K562 (cell line): ENCODE measurements at regions not wholly inside any gene's neighbourhood (a gene's known extent, or its start where the extent isn't known, plus 50 kb on each side); places are given as distances from the start of the nearest gene placed in this dataset.

Source experiments
- ATAC-seq: fragments of 200-7000 bp; cut with Tn5 transposase; 3 replicates; pipeline ENCODE4 v1.9.1; 2020; ENCODE audit warnings: moderate library complexity
- BruUV-seq: library from RNA; stranded (reverse); fragments of 400-500 nt; replicated peaks from 2 replicates; lab custom pipeline; 2021; lab: Mats Ljungman, UMichigan
- CTCF ChIA-PET: fragments of 300-600 bp; formaldehyde crosslinking; extraction: SDS; loops from one replicate; lab custom pipeline; 2021; ENCODE audit warnings: low intra/inter-chr PET ratio; lab: Yijun Ruan, JAX
- POLR2A ChIA-PET: fragments of 300-600, 350-650 bp; sonication (Branson Sonifier 250); formaldehyde crosslinking; extraction: SDS; loops from one replicate; lab custom pipeline; 2021; ENCODE audit warnings: antibody characterized with exemption, inconsistent platforms; lab: Yijun Ruan, JAX
- DNase-seq, 4 experiments: peaks; one replicate each; pipeline versions ENCODE4 v3.0.0 to v3.0.0-alpha.2; 2011 to 2018; ENCODE audit warnings: low spot score in 3 of 4, mixed read lengths in 3 of 4; ENCODE audit errors: extremely low read depth in 1 of 4
- FAIRE-seq: peaks from 2 replicates; lab custom pipeline; 2011; peaks lifted over from hg19 to GRCh38; lab: Jason Lieb, UNC
- H2AFZ ChIP-seq: 2 replicates; pipeline ENCODE4 v1.6.0; 2011; ENCODE audit warnings: low read depth, low read length, control low read depth, inconsistent platforms
- H3K27ac ChIP-seq: fragments of 200-600 bp; 3 replicates; pipeline ENCODE4 v1.8.0; 2011; ENCODE audit warnings: low read depth, mild to moderate bottlenecking, control low read depth, inconsistent platforms, low read length, moderate library complexity, mixed read lengths; ENCODE audit errors: extremely low read depth
- H3K27me3 ChIP-seq, 2 experiments: fragments of 300-600 bp in 1 of 2; 2 replicates in 1 of 2; 3 replicates in 1 of 2; pipeline versions ENCODE4 v1.6.0 to v1.8.0; 2011; ENCODE audit warnings: inconsistent platforms in 2 of 2, low read length in 2 of 2, mild to moderate bottlenecking in 1 of 2, mixed read lengths in 1 of 2, moderate library complexity in 1 of 2; ENCODE audit not compliant: control insufficient read depth in 2 of 2, insufficient read depth in 2 of 2
- H3K36me3 ChIP-seq: fragments of 300-600 bp; 3 replicates; pipeline ENCODE4 v1.8.0; 2011; ENCODE audit warnings: mild to moderate bottlenecking, low read length, inconsistent platforms; ENCODE audit not compliant: control insufficient read depth, insufficient read depth
- H3K4me1 ChIP-seq, 2 experiments: fragments of 200-600 bp in 1 of 2; replicated peaks in 1 of 2; 2 replicates in 1 of 2; 3 replicates in 1 of 2; pipeline versions ENCODE4 v1.5.1 to v1.8.0; 2011; ENCODE audit warnings: inconsistent platforms in 2 of 2, low read length in 2 of 2, mild to moderate bottlenecking in 1 of 2, mixed read lengths in 1 of 2, moderate library complexity in 1 of 2; ENCODE audit not compliant: control insufficient read depth in 2 of 2, insufficient read depth in 2 of 2
- H3K4me2 ChIP-seq: 2 replicates; pipeline ENCODE4 v1.6.1; 2011; ENCODE audit warnings: low read length, control low read depth, inconsistent platforms, mixed read lengths; ENCODE audit not compliant: insufficient read depth
- H3K4me3 ChIP-seq: fragments of 200-600 bp; sonication (generic), shearing (Covaris generic); 2 replicates; pipeline ENCODE4 v1.5.1; 2016; ENCODE audit warnings: control low read depth, inconsistent platforms
- H3K79me2 ChIP-seq: fragments of 200-600 bp; 3 replicates; pipeline ENCODE4 v1.8.0; 2011; ENCODE audit warnings: low read length, inconsistent platforms; ENCODE audit not compliant: control insufficient read depth, insufficient read depth
- H3K9ac ChIP-seq, 2 experiments: 2 replicates each; pipeline versions ENCODE4 v1.6.0 to v1.6.1; 2011; ENCODE audit warnings: low read depth in 2 of 2, low read length in 2 of 2, control low read depth in 1 of 2, inconsistent platforms in 1 of 2, mild to moderate bottlenecking in 1 of 2, mixed read lengths in 1 of 2; ENCODE audit not compliant: insufficient read depth in 1 of 2
- H3K9me1 ChIP-seq: one replicate; pipeline ENCODE4 v1.6.0; 2011; ENCODE audit warnings: inconsistent platforms, mild to moderate bottlenecking, low read length, moderate library complexity; ENCODE audit not compliant: control insufficient read depth, insufficient read depth
- H3K9me3 ChIP-seq: replicated peaks from 2 replicates; pipeline ENCODE4 v1.5.1; 2011; ENCODE audit warnings: low read depth, low read length, inconsistent platforms; ENCODE audit not compliant: control insufficient read depth, insufficient read depth
- H4K20me1 ChIP-seq: replicated peaks from 2 replicates; pipeline ENCODE4 v1.6.1; 2011; ENCODE audit warnings: low read length, inconsistent platforms, mixed read lengths; ENCODE audit not compliant: control insufficient read depth, insufficient read depth
- HDGF ChIP-seq: fragments of 450-650 bp; IDR thresholded peaks from 2 replicates; pipeline ENCODE4 v1.6.1; 2016
- MBD2 ChIP-seq: sonication (generic); IDR thresholded peaks from 2 replicates; pipeline ENCODE4 v1.6.1; 2016; ENCODE audit warnings: low read depth, borderline replicate concordance
- PRMT5 ChIP-seq: sonication (generic); formaldehyde crosslinking; IDR thresholded peaks from 2 replicates; pipeline ENCODE4 v1.5.0; 2020; ENCODE audit warnings: missing genetic modification reagents
- SAFB2 ChIP-seq: fragments of 200-400 bp; formaldehyde crosslinking; IDR thresholded peaks from 2 replicates; pipeline ENCODE4 v1.6.1; 2018; ENCODE audit warnings: borderline replicate concordance, low read length, low read depth, moderate library complexity; ENCODE audit not compliant: severe bottlenecking
- ZNF431 ChIP-seq: sonication (generic); formaldehyde crosslinking; IDR thresholded peaks from 2 replicates; pipeline ENCODE4 v1.8.0; 2022; ENCODE audit warnings: mild to moderate bottlenecking, missing genetic modification reagents
- whole genome bisulfite sequencing: fragments of 100-300 bp; shearing (Covaris generic); methylation state at CpG from one replicate; pipeline ENCODE4 v1.1.6; 2016; ENCODE audit warnings: low coverage, mixed read lengths; ENCODE audit not compliant: insufficient coverage; ENCODE audit errors: missing lambda C conversion rate; 5-methylcytosine and 5-hydroxymethylcytosine counted together
- in situ Hi-C: fragments of 300-500 bp; cut with MboI; formaldehyde crosslinking; loops from 4 replicates; pipeline ENCODE4 v1.15.0; 2018; ENCODE audit warnings: inconsistent platforms, mixed read lengths
- intact Hi-C: fragments of 100-400 bp; cut with micrococcal nuclease; formaldehyde crosslinking; loops from 2 replicates; pipeline ENCODE4 v1.14.2; 2022
- TF ChIP-seq, protein P1 (sequence below), 2 experiments: fragments of 450-650 bp; formaldehyde crosslinking in 1 of 2; IDR thresholded peaks; 2 replicates each; pipeline versions ENCODE4 v1.4.0 to v1.6.1; 2014 to 2020; ENCODE audit warnings: mild to moderate bottlenecking in 2 of 2, borderline replicate concordance in 1 of 2, low read depth in 1 of 2
- TF ChIP-seq, protein P2 (sequence below): fragments of 450-650 bp; formaldehyde crosslinking; IDR thresholded peaks from 2 replicates; pipeline ENCODE4 v1.4.0; 2020; ENCODE audit warnings: mild to moderate bottlenecking

DNA sequence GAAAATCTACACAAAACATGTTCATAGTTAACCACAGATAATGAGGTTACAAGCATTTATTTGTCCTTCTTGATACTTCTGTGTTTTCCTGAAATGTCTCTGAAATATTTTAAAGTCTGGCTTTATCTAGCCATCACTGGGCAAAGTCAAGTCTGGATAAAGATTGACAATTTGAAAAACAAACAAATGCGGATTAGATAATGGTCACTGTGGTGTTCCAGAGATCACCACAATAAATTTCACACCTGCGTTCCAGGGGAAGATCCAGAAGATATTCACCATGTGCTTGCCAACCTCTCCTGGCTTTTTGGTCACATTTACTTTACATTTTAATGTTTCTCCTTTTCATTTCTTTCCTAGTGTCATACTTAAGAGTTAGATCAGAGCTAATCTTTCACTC, 109.7 kb upstream of the CCDC28A start:
- H3K9me1 ChIP-seq: no peaks in the 10 kb centered on the region
- ATAC-seq (no peak), DNase-seq (no peak), FAIRE-seq (no peak)
- H2AFZ ChIP-seq: no peak overlapping the region
- H3K9me3 ChIP-seq: no peaks in the 10 kb centered on the region
- no peaks in the 10 kb centered on the region for H3K79me2 ChIP-seq
- H3K4me3 ChIP-seq: no peak overlapping the region
- no peaks in the 10 kb centered on the region for H4K20me1 ChIP-seq
- no peak overlapping the region for H3K9ac ChIP-seq
- intact Hi-C loops (no loop called here), in situ Hi-C loops (no loop called here)
- peaks cover 5 to 18% of the 10 kb centered on the region in 2 experiments; a peak in 3 of 5 replicates for H3K27me3 ChIP-seq
- H3K36me3 ChIP-seq: no peaks in the 10 kb centered on the region
- no peak overlapping the region for H3K4me2 ChIP-seq
- ChIA-PET POLR2A (interaction anchor here (1.0 kb wide), 1 partner anchor 11 kb away, joined by 4 read pairs; no protein-coding TSS in a partner anchor), CTCF (no interaction called here)
- H3K27ac ChIP-seq: no peak overlapping the region
- no peaks in the 10 kb centered on the region for H3K4me1 ChIP-seq
- TF ChIP-seq HDGF (no peak), ZNF431 (CRISPR knock-in tag) (no peak), PRMT5 (CRISPR knock-in tag) (no peak), MBD2 (no peak), SAFB2 (no peak)
- TF ChIP-seq, protein P1, sequence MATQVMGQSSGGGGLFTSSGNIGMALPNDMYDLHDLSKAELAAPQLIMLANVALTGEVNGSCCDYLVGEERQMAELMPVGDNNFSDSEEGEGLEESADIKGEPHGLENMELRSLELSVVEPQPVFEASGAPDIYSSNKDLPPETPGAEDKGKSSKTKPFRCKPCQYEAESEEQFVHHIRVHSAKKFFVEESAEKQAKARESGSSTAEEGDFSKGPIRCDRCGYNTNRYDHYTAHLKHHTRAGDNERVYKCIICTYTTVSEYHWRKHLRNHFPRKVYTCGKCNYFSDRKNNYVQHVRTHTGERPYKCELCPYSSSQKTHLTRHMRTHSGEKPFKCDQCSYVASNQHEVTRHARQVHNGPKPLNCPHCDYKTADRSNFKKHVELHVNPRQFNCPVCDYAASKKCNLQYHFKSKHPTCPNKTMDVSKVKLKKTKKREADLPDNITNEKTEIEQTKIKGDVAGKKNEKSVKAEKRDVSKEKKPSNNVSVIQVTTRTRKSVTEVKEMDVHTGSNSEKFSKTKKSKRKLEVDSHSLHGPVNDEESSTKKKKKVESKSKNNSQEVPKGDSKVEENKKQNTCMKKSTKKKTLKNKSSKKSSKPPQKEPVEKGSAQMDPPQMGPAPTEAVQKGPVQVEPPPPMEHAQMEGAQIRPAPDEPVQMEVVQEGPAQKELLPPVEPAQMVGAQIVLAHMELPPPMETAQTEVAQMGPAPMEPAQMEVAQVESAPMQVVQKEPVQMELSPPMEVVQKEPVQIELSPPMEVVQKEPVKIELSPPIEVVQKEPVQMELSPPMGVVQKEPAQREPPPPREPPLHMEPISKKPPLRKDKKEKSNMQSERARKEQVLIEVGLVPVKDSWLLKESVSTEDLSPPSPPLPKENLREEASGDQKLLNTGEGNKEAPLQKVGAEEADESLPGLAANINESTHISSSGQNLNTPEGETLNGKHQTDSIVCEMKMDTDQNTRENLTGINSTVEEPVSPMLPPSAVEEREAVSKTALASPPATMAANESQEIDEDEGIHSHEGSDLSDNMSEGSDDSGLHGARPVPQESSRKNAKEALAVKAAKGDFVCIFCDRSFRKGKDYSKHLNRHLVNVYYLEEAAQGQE (IDR thresholded peaks at IDR 0.05; ENCODE audit: borderline replicate concordance): no peak
- TF ChIP-seq, protein P1 (CRISPR knock-in tag; IDR thresholded peaks at IDR 0.05; ENCODE audit: low read depth): no peak
- TF ChIP-seq, protein P2, sequence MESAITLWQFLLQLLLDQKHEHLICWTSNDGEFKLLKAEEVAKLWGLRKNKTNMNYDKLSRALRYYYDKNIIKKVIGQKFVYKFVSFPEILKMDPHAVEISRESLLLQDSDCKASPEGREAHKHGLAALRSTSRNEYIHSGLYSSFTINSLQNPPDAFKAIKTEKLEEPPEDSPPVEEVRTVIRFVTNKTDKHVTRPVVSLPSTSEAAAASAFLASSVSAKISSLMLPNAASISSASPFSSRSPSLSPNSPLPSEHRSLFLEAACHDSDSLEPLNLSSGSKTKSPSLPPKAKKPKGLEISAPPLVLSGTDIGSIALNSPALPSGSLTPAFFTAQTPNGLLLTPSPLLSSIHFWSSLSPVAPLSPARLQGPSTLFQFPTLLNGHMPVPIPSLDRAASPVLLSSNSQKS (CRISPR knock-in tag): no peak
- no TSS peak for BruUV-seq
- 2% methylated on average over 2 of the region's 2 CpGs for WGBS
